HEK293T (cell line): ENCODE measurements at regions not wholly inside any gene's neighbourhood (a gene's known extent, or its start where the extent isn't known, plus 50 kb on each side); places are given as distances from the start of the nearest gene placed in this dataset.

Source experiments
- BHLHE40 ChIP-seq: fragments of 450-650 bp; IDR thresholded peaks from 2 replicates; pipeline ENCODE4 v1.6.1; 2016; ENCODE audit warnings: mild to moderate bottlenecking, moderate library complexity, borderline replicate concordance
- FOXA1 ChIP-seq: fragments of 450-650 bp; IDR thresholded peaks from 2 replicates; pipeline ENCODE4 v1.6.1; 2016; ENCODE audit warnings: mild to moderate bottlenecking
- FOXM1 ChIP-seq: fragments of 450-650 bp; IDR thresholded peaks from 2 replicates; pipeline ENCODE4 v1.6.1; 2017; ENCODE audit warnings: mild to moderate bottlenecking, borderline replicate concordance
- SUZ12 ChIP-seq: fragments of 450-650 bp; IDR thresholded peaks from 2 replicates; pipeline ENCODE4 v1.6.1; 2016; ENCODE audit warnings: mild to moderate bottlenecking
- ZNF384 ChIP-seq: fragments of 450-650 bp; IDR thresholded peaks from 2 replicates; pipeline ENCODE4 v1.6.1; 2016

GRCh38 chr14:25607192-25607591 is 557.2 kb upstream of the STXBP6 start:
- TF ChIP-seq FOXM1 (no peak), SUZ12 (no peak), FOXA1 (no peak), ZNF384 (no peak), BHLHE40 (no peak)
